AG08396 (cell line): ENCODE measurements at regions not wholly inside any gene's neighbourhood (a gene's known extent, or its start where the extent isn't known, plus 50 kb on each side); places are given as distances from the start of the nearest gene placed in this dataset.

Experiments
- DNase-seq: peaks from one replicate; pipeline ENCODE4 v3.0.0; 2012; ENCODE audit warnings: low spot score, mixed read lengths

DNA sequence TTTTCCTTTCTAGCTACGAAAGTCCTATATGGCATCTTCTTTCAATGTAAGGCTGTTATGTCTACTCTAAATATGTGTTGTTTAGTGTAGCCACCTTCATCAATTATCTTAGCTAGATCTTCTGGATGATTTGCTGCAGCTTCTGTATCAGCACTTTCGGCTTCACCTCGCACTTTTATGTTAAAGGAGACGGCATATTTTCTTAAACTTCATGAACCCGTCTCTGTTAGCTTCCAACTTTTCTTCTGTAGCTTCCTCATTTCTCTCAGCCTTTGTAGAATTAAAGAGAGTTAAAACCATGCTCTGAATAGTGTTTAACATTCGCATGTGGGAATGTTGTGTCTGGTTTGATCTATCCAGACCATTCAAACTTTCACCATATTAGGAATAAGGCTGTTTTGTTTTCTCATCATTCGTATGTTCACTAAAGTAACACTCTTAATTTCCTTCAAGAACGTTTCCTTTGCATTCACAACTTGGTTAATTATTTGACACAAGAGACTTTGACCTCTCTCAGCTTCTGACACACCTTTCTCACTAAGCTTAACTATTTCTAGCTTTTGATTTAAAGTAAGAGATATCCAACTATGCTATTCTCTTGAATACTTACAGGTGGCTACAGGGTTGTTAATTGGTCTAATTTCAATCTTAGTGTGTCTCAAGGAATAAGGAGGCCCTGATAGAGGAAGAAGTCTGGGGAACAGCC, 476.8 kb downstream of the GABRG1 start:
- DNase-seq, result no peak

DNA sequence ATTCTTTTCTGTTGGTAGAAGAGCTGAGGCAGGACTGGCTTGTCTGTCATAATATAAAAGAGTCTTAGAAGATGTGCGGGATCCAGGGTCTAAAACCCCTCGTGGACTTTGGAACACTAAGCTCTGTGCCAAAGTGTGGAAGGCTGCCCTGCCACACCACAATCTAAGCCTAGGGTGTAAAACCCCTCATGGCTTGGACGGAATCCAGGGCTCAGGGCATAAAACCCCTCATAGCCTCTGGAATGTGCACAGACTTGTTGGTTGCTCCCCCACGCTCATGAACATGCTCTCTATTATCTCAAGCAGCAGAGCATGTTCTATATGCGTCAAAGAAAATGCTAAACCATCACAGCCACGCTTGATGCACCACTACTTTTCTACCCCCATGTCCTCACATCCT, 483.6 kb downstream of the GABRG1 start:
- no peak for DNase-seq

GRCh38 chr4:45638641-45639040, 485.2 kb downstream of the GABRG1 start:
- DNase-seq, result no peak

GRCh38 chr4:45636175-45636574, 487.7 kb downstream of the GABRG1 start:
- DNase-seq, result no peak

DNA sequence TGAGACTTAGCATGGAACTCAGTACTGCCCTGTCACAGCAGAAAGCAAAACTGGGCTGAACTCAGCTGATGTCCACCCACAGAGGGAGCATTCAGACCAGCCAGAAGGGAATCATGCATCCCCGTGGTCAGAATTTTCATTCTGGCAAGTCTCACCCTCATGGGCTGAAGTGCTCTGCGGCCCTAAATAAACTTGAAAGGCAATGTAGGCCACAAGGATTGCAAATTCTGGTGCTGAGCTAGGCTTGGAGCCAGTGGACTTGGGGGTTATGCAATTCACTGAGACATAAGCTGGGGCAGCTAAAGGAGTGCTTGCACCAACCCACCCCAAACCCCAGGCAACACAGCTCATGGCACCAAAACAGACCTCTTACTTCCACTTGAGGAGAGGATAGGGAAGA, 494.1 kb downstream of the GABRG1 start:
- DNase-seq, result no peak

DNA sequence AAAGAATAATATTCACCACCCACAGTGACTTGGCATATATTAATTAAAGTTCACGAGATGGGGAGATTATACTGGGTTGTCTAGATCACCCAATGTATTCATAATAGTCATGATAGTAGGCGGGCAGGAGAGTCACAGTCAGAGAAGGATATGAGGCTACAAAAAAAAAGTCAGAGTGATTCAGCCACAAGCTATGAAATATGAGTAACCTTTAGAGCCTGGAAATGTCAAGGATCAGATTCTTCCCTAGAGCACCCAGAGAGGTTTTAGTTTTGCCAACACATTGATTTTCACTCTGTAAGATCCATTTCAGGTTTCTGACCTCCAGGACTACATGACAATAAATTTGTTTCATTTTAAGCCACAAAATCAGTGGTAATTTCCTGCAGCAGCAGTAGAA, 501.9 kb downstream of the GABRG1 start:
- DNase-seq, result no peak

GRCh38 chr4:45620808-45621207, 503.0 kb downstream of the GABRG1 start:
- DNase-seq, result no peak

GRCh38 chr4:45596379-45597101, 527.3 kb downstream of the GABRG1 start:
- no peak for DNase-seq

GRCh38 chr4:45580334-45580733, 543.5 kb downstream of the GABRG1 start:
- DNase-seq, result no peak

GRCh38 chr4:45578874-45579273, 545.0 kb downstream of the GABRG1 start:
- no peak for DNase-seq

GRCh38 chr4:45576275-45576674, 547.6 kb downstream of the GABRG1 start:
- DNase-seq, result no peak

DNA sequence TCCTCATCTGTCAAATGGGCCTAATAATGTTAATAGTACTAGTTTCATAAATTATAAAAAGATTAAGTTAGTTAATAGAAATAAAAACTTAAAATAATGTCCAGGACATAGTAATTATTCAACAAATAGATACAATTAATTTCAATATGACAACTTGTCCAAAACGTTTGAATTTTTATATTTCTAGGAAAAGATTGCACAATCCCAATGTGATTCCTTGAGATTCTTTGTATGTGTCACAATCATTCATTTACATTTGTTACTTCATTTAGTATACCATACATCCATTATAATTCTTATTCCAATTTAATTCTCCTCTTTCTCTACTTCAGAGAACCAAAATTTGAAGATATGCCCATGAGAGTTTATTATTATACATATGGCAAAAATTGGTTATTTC, 554.2 kb downstream of the GABRG1 start:
- no peak for DNase-seq

GRCh38 chr4:45568694-45569093, 555.2 kb downstream of the GABRG1 start:
- DNase-seq, result no peak

DNA sequence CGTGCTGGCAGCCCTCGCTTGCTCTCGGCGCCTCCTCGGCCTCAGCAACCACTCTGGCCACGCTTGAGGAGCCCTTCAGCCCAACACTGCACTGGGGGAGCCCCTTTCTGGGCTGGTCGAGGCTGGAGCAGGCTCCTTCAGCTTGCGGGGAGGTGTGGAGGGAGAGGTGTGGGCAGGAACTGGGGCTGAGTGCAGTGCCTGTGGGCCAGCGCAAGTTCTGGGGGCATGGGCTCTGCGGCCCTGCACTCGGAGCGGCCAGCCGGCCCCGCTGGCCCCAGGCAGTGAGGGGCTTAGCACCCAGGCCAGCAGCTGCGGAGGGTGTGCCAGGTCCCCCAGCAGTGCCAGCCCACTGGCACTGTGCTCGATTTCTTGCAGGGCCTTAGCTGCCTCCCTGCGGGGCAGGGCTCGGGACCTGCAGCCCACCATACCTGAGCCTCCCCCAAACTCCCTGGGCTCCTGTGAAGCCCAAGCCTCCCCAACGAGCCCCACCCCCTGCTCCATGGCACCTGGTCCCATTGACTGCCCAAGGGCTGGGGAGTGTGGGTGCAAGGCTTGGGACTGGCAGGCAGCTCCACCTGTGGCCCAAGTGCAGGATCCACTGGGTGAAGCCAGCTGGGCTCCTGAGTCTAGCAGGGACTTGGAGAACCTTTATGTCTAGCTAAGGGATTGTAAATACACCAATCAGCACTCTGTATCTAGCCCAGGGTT, 556.8 kb downstream of the GABRG1 start:
- no peak for DNase-seq

DNA sequence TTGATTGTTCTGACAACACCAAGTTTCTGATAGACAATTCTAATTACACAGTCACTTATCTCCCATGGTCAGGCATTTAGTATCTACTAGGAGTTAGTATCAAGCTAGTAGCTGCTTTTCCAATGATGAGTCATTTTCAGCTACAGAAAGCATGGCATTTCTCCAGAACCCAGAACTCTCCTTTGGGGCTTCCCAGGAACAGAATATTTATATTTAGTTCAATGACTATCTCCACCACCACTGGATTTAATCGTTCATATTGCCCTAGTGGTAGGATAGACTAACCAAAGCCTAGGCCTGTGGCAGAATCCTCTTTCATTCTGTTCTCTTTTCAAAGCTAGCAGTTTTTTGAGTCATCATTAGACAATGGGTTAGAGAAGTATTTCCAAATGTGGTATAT, 569.4 kb downstream of the GABRG1 start:
- no peak for DNase-seq

GRCh38 chr4:45550766-45551366, 573.0 kb downstream of the GABRG1 start:
- DNase-seq, result no peak

DNA sequence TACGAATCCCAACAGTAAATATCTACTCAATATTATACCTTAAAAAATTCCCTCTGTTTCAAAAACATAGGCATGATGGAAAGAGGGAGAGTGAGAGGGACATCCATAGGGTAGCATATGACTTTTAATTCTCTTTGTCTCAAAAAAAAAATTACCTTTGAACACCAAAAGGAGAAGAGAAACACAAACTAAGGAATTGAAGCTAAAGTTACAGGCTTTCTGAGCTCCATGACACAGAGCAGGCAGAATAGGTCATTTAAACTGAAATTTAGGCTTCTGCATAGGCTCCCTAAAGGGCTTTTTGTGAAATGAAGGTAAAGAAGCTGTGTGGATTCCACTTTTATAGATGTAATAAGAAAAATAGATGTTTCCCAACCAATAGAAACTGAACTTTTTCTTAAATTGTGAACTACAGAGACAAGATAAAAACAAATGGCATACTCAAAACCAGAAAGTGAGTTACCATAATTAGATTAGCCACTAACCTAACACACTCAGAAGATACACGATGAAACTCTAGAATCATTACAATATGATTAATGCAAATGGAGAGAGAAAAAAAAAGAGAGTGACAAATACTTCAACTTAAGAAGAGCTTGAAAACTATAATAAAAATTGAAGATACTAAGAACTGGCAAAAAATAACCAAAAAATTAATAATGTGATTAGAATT, 584.6 kb downstream of the GABRG1 start:
- DNase-seq, result no peak

GRCh38 chr4:45530498-45530897, 593.4 kb downstream of the GABRG1 start:
- DNase-seq, result no peak

GRCh38 chr4:45527160-45527559, 596.7 kb downstream of the GABRG1 start:
- DNase-seq, result no peak

DNA sequence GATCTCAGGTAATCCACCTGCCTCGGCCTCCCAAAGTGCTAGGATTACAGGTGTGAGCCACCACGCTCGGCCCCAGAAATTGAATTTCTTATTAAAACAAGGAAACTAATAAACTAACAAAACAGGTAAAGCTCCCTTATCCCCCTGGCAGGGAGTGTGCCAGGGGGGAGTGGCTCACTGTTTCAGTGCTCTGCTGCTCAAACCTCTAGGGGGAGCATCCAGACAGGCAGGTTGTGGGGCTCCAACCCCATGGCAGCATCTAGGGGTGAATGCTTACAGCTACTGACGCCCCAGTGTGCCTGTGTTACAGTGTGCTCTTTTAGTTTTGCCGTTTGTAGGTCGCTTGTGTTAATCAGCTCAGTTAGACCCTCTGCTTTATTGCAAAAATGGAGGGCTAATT, 605.0 kb downstream of the GABRG1 start:
- no peak for DNase-seq

GRCh38 chr4:45502471-45502870, 621.4 kb downstream of the GABRG1 start:
- no peak for DNase-seq

DNA sequence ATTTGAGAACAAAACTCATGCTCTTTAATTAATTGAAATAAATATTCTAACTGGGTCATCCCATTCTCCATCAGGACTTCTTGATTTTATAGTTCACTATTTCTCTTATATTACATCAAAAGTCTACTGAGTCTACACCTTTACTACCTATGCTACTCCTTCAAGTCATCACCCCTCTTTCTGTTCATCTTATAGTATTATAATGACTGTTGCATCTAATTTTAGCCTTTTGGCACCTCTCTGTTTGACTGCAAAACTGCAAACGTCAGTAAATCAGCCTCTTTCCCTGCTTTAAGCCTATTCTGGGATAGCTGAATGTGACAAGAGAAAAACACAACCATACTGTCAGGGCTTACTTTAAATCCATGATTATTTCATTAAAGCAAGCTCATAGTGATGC, 639.1 kb downstream of the GABRG1 start:
- DNase-seq, result no peak
